GM23248 (cell line): ENCODE measurements at regions not wholly inside any gene's neighbourhood (a gene's known extent, or its start where the extent isn't known, plus 50 kb on each side); places are given as distances from the start of the nearest gene placed in this dataset.

Experiments used
- EZH2 ChIP-seq: fragments of 200-600 bp; sonication (generic); IDR thresholded peaks from 2 replicates; pipeline ENCODE4 v1.6.1; 2018; ENCODE audit warnings: antibody characterized with exemption, mild to moderate bottlenecking; ENCODE audit not compliant: insufficient read depth, poor library complexity, severe bottlenecking
- EZH2phosphoT487 ChIP-seq: fragments of 200-600 bp; sonication (generic); IDR thresholded peaks from 2 replicates; pipeline ENCODE4 v1.6.1; 2018; ENCODE audit warnings: antibody characterized with exemption, moderate library complexity, mild to moderate bottlenecking, low read depth; ENCODE audit not compliant: insufficient read depth

DNA sequence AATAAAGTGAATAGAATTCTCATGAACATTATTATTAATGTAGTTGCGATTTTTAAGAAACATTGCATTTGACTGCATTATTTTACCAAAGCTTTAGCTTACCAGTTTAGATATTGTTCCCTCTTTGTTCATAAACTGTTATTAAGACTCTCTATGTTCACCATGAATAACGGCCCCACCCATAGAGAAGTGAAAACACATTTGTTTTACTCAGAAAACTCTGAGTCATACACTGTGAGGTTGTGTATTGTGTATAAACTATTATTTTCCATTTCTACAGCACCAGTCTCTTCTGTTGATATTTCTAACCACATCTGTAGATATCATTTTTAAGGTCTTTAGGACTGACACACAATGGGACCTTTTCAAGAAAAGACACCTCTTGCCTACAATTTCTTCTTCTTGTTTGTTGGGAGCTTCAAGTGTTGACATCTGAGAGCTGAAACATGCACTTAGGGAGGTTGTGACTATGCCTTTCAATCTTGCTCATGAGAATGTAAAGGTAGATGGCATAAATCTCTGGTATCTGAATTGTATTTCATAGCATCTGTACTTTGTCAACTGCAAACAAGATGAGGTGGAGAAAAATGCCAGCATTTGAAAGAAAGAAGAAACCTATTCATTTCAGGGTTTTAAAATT lies 252.9 kb upstream of the CDH8 start:
- no peak for TF ChIP-seq EZH2
- TF ChIP-seq EZH2phosphoT487: no peak
